Esophagus muscularis mucosa (tissue), 4 donors: ENCODE measurements at regions not wholly inside any gene's neighbourhood (a gene's known extent, or its start where the extent isn't known, plus 50 kb on each side); places are given as distances from the start of the nearest gene placed in this dataset.

Experiments
- DNase-seq: peaks from one replicate; pipeline ENCODE4 v3.0.0-alpha.2; 2017; ENCODE audit errors: extremely low spot score
- H3K27ac ChIP-seq, 4 donors: fragments of 200-600 bp; sonication (generic); replicated peaks in 1 of 4; 1 replicate in 3 of 4; 2 replicates in 1 of 4; pipeline ENCODE4 v1.5.1; 2016 to 2019; ENCODE audit warnings: mild to moderate bottlenecking in 1 of 4
- H3K27me3 ChIP-seq, 4 donors: fragments of 200-600 bp; sonication (generic); one replicate each; pipeline versions ENCODE4 v1.5.1 to v1.6.0; 2016 to 2019
- H3K36me3 ChIP-seq, 4 donors: fragments of 200-600 bp; sonication (generic); one replicate each; pipeline ENCODE4 v1.5.1; 2016 to 2019
- H3K4me1 ChIP-seq, 4 donors: fragments of 200-600 bp; sonication (generic); one replicate each; pipeline ENCODE4 v1.5.1; 2016 to 2019
- H3K4me3 ChIP-seq, 4 donors: fragments of 200-600 bp; sonication (generic); 1 replicate in 2 of 4; 2 replicates in 2 of 4; pipeline ENCODE4 v1.5.1; 2016 to 2019; ENCODE audit warnings: mild to moderate bottlenecking in 4 of 4, moderate library complexity in 1 of 4
- H3K9me3 ChIP-seq, 4 donors: fragments of 200-600 bp; sonication (generic); 1 replicate in 3 of 4; 2 replicates in 1 of 4; pipeline ENCODE4 v1.5.1; 2016 to 2019
- CTCF ChIP-seq, 3 experiments: fragments of 200-600 bp in 2 of 3; fragments of 450-650 bp in 1 of 3; sonication (generic) in 2 of 3; IDR thresholded peaks; one replicate each; pipeline ENCODE4 v1.5.1; 2017 to 2019; ENCODE audit warnings: antibody characterized with exemption in 3 of 3, mild to moderate bottlenecking in 2 of 3, moderate library complexity in 1 of 3
- EP300 ChIP-seq: sonication (generic); formaldehyde crosslinking; IDR thresholded peaks from one replicate; pipeline ENCODE4 v1.6.1; 2017; ENCODE audit warnings: antibody characterized with exemption
- POLR2A ChIP-seq: fragments of 450-650 bp; IDR thresholded peaks from one replicate; pipeline ENCODE4 v1.6.1; 2017; ENCODE audit warnings: antibody characterized with exemption, moderate library complexity, mild to moderate bottlenecking, low read depth
- POLR2AphosphoS5 ChIP-seq, 2 donors: sonication (generic); formaldehyde crosslinking; IDR thresholded peaks; one replicate each; pipeline ENCODE4 v1.6.1; 2017; ENCODE audit warnings: antibody characterized with exemption in 2 of 2
- WGBS: methylation state at CpG from one replicate; pipeline ENCODE4 v1.1.5; 2018; 5-methylcytosine and 5-hydroxymethylcytosine counted together
- intact Hi-C: fragments of 100-400 bp; cut with DNase I; formaldehyde crosslinking; loops from one replicate; pipeline ENCODE4 v1.15.1; 2023

- Histone ChIP-seq H3K4me3 (no peak overlapping the region), H3K27me3 (no peaks in the 10 kb centered on the region), H3K9me3 (peaks cover 0 to 8% (median 0%) of the 10 kb centered on the region in 4 donors), H3K27ac (no peak overlapping the region), H3K4me1 (no peaks in the 10 kb centered on the region), H3K36me3 (no peaks in the 10 kb centered on the region)
- DNase-seq, result no peak
- TF ChIP-seq POLR2AphosphoS5 (IDR thresholded peaks at IDR 0.05) (no peak), POLR2A (no peak), CTCF (IDR thresholded peaks at IDR 0.05) (no peak), EP300 (no peak)
- WGBS, result 52% methylated on average over 3 of the region's 3 CpGs
- intact Hi-C loops, result no loop called here
Measured at GRCh38 chr4:122542411-122543236, 78.2 kb downstream of the IL21 start.

DNA sequence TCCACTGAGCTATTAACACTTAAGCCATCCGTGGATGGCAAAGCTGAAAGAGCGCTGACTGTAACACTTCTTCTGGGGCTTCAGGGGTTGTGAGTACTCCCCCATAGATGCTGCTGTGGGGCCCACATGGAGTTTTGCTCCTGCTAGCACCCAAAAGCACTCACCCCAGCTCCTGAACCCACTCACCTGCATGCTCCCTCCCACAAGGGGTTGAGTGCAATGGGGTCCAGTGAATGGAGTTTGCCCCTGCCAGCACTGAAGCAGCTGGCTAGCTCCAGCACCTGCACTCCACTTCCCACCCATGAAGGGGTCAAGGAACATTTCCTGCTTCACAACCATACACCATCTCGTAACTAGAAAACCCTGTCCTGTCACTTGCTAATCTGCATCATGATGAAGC, 78.9 kb downstream of the IL21 start:
- no peaks in the 10 kb centered on the region for H3K27me3 ChIP-seq
- TF ChIP-seq CTCF (IDR thresholded peaks at IDR 0.05), result no peak
- TF ChIP-seq POLR2AphosphoS5 (IDR thresholded peaks at IDR 0.05), result no peak
- TF ChIP-seq EP300, result no peak
- no peak for TF ChIP-seq POLR2A
- no peaks in the 10 kb centered on the region for H3K36me3 ChIP-seq
- 73% methylated on average over 3 of the region's 3 CpGs for WGBS
- H3K27ac ChIP-seq, result no peak overlapping the region
- no peaks in the 10 kb centered on the region for H3K4me1 ChIP-seq
- intact Hi-C loops, result no loop called here
- peaks cover 0 to 8% (median 0%) of the 10 kb centered on the region in 4 donors for H3K9me3 ChIP-seq
- H3K4me3 ChIP-seq, result no peak overlapping the region
- peak; percentile 79 for DNase-seq

DNA sequence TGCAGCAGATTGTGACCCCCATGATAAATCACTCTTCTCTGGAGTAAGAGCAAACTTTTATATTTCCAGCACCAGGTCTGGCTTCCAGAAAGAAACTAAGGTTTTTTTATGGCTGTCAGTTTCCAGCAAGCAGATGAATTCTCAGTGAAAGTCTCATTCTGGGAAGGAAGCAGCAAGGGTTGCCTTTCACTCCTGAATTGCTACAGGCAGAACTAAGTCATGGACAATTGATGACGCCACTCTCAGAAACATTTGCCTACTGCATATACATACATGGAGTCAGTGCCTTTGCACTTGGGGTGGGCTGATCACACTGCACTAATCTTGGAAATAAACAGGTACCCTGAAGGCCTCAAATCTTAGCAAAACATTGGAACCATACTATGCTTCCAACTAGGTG, 80.0 kb downstream of the IL21 start:
- no CpG with 5 or more reads among the region's 1 CpG for WGBS
- H3K4me1 ChIP-seq, result no peaks in the 10 kb centered on the region
- no peak for TF ChIP-seq POLR2A
- TF ChIP-seq EP300, result no peak
- no peak for TF ChIP-seq CTCF (IDR thresholded peaks at IDR 0.05)
- no peak for TF ChIP-seq POLR2AphosphoS5 (IDR thresholded peaks at IDR 0.05)
- no peak for DNase-seq
- intact Hi-C loops, result no loop called here
- H3K9me3 ChIP-seq, result peaks cover 0 to 8% (median 0%) of the 10 kb centered on the region in 4 donors
- no peak overlapping the region for H3K27ac ChIP-seq
- no peak overlapping the region for H3K4me3 ChIP-seq
- H3K36me3 ChIP-seq, result no peaks in the 10 kb centered on the region
- H3K27me3 ChIP-seq, result no peaks in the 10 kb centered on the region

- no peak overlapping the region for H3K27ac ChIP-seq
- intact Hi-C loops, result no loop called here
- no peaks in the 10 kb centered on the region for H3K36me3 ChIP-seq
- peaks cover 0 to 8% (median 0%) of the 10 kb centered on the region in 4 donors for H3K9me3 ChIP-seq
- WGBS, result 81% methylated on average over 2 of the region's 2 CpGs
- no peak overlapping the region for H3K4me3 ChIP-seq
- DNase-seq, result no peak
- no peaks in the 10 kb centered on the region for H3K27me3 ChIP-seq
- TF ChIP-seq CTCF (IDR thresholded peaks at IDR 0.05) (no peak), POLR2A (no peak), EP300 (no peak), POLR2AphosphoS5 (IDR thresholded peaks at IDR 0.05) (no peak)
- no peaks in the 10 kb centered on the region for H3K4me1 ChIP-seq
Measured at GRCh38 chr4:122539861-122540465, 80.9 kb downstream of the IL21 start.
